ENCODE measurements at regions not wholly inside any gene's neighbourhood (a gene's known extent, or its start where the extent isn't known, plus 50 kb on each side); places are given as distances from the start of the nearest gene placed in this dataset.

DNA sequence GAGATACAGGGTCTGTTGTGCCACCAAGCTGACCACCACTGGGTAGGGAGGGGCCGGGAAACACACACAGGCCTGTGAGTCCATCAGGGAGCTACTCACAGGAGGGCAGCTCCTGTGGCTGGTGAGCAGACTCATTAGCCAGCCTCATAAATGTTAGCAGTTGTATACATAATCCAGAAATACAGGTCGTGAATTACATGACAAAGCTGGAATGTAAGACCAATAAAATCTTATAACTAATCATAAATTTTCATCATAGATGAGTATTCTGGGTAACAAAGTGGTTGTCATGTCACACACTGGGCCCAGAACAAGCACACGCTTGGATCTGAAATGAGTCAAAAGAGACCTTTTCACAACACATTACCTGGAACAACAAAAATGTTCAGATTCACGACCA, 642.6 kb upstream of the AUTS2 start:
- Histone ChIP-seq H3K4me3 (replicated peaks in 1 of 4; ENCODE audit: control extremely low read depth in 1 of 4, insufficient read depth in 1 of 4, low read depth in 3 of 4, low read length in 4 of 4) (no peak overlapping the region), H3K4me2 (ENCODE audit: extremely low read depth, insufficient read depth, low read length) (no peak overlapping the region), H3K27ac (ENCODE audit: insufficient read depth, low read length) (no peak overlapping the region), H3K9me3 (ENCODE audit: control insufficient read depth, insufficient read depth, low read depth, low read length) (no peaks in the 10 kb centered on the region), H3K36me3 (ENCODE audit: control insufficient read depth, insufficient read depth, low read length) (no peaks in the 10 kb centered on the region), H2AFZ (ENCODE audit: low read length) (no peak overlapping the region), H4K20me1 (ENCODE audit: control insufficient read depth, extremely low read depth, insufficient read depth, low read length) (no peaks in the 10 kb centered on the region), H3K27me3 (ENCODE audit: control insufficient read depth, insufficient read depth, low read length) (no peaks in the 10 kb centered on the region), H3K9ac (ENCODE audit: insufficient read depth, low read length) (no peak overlapping the region), H3K4me1 (ENCODE audit: control insufficient read depth, extremely low read depth, insufficient read depth, low read length) (no peaks in the 10 kb centered on the region), H3K79me2 (ENCODE audit: control insufficient read depth, insufficient read depth, low read length) (no peaks in the 10 kb centered on the region)
- no peak for DNase-seq (ENCODE audit: low read depth in 2 of 2)
- TF ChIP-seq EZH2 (IDR thresholded peaks at IDR 0.05; ENCODE audit: low read length, missing control alignments) = no peak
- TF ChIP-seq, protein P1, sequence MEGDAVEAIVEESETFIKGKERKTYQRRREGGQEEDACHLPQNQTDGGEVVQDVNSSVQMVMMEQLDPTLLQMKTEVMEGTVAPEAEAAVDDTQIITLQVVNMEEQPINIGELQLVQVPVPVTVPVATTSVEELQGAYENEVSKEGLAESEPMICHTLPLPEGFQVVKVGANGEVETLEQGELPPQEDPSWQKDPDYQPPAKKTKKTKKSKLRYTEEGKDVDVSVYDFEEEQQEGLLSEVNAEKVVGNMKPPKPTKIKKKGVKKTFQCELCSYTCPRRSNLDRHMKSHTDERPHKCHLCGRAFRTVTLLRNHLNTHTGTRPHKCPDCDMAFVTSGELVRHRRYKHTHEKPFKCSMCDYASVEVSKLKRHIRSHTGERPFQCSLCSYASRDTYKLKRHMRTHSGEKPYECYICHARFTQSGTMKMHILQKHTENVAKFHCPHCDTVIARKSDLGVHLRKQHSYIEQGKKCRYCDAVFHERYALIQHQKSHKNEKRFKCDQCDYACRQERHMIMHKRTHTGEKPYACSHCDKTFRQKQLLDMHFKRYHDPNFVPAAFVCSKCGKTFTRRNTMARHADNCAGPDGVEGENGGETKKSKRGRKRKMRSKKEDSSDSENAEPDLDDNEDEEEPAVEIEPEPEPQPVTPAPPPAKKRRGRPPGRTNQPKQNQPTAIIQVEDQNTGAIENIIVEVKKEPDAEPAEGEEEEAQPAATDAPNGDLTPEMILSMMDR (conservative IDR thresholded peaks at IDR 0.05 in 1 of 2, IDR thresholded peaks at IDR 0.05 in 1 of 2; ENCODE audit: low read depth in 1 of 2, low read length in 2 of 2) = no peak

DNA sequence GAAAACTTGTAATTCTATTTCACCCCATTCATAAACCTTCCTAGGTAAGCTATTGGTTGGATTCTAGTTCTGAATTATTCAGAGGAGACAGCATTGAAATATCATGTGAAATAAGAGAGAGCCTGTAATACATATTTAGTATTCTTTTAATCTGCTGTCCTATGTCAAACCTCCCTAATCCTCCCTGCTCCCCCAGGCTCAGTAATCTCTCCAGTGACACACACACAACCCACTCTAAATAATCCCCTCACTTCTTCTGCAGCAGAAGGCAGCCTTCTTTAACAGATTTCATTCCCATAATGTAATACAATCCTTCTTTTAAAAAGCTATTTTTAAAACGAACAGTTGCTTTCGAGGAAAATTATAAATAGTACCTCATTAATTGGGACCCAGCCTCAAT, 639.7 kb upstream of the AUTS2 start:
- Histone ChIP-seq H3K4me3 (replicated peaks in 1 of 4; ENCODE audit: control extremely low read depth in 1 of 4, insufficient read depth in 1 of 4, low read depth in 3 of 4, low read length in 4 of 4) (no peak overlapping the region), H3K4me2 (ENCODE audit: extremely low read depth, insufficient read depth, low read length) (no peak overlapping the region), H3K27me3 (ENCODE audit: control insufficient read depth, insufficient read depth, low read length) (no peaks in the 10 kb centered on the region), H2AFZ (ENCODE audit: low read length) (no peak overlapping the region), H3K27ac (ENCODE audit: insufficient read depth, low read length) (no peak overlapping the region), H3K9ac (ENCODE audit: insufficient read depth, low read length) (no peak overlapping the region), H3K4me1 (ENCODE audit: control insufficient read depth, extremely low read depth, insufficient read depth, low read length) (no peaks in the 10 kb centered on the region), H3K9me3 (ENCODE audit: control insufficient read depth, insufficient read depth, low read depth, low read length) (no peaks in the 10 kb centered on the region), H3K36me3 (ENCODE audit: control insufficient read depth, insufficient read depth, low read length) (no peaks in the 10 kb centered on the region), H4K20me1 (ENCODE audit: control insufficient read depth, extremely low read depth, insufficient read depth, low read length) (no peaks in the 10 kb centered on the region), H3K79me2 (ENCODE audit: control insufficient read depth, insufficient read depth, low read length) (no peaks in the 10 kb centered on the region)
- DNase-seq (ENCODE audit: low read depth in 2 of 2) = no peak
- TF ChIP-seq, protein P1 (conservative IDR thresholded peaks at IDR 0.05 in 1 of 2, IDR thresholded peaks at IDR 0.05 in 1 of 2; ENCODE audit: low read depth in 1 of 2, low read length in 2 of 2) = no peak
- TF ChIP-seq EZH2 (IDR thresholded peaks at IDR 0.05; ENCODE audit: low read length, missing control alignments) = no peak

DNA sequence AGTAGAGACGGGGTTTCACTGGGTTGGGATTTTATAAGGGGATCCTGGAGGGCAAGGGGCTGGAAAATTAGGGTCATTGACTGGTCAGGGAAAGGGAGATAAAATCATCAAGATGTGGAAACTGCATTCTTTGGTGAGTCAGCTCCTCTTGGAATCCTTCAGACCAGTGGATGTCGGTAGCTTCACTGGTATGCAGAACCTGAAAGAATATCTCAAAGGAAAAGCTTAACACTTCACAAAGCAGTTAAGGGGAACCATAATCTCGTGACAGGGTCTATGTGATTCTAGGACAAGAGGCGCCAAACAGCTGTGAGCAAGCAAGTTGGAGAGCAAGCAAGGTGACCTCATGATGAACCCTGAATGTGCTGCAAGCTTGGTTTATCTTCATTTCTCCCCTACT, 634.7 kb upstream of the AUTS2 start:
- peak in 1 of 2 donors; percentile 98 for DNase-seq (ENCODE audit: low read depth in 2 of 2)

More for the DNA sequence above, 634.7 kb upstream of the AUTS2 start:
- no peaks in the 10 kb centered on the region for H3K27me3 ChIP-seq (ENCODE audit: control insufficient read depth, insufficient read depth, low read length)
- no peaks in the 10 kb centered on the region for H3K9me3 ChIP-seq (ENCODE audit: control insufficient read depth, insufficient read depth, low read depth, low read length)
- H2AFZ ChIP-seq (ENCODE audit: low read length) = no peak overlapping the region
- no peak overlapping the region for H3K27ac ChIP-seq (ENCODE audit: insufficient read depth, low read length)
- H3K4me2 ChIP-seq (ENCODE audit: extremely low read depth, insufficient read depth, low read length) = no peak overlapping the region
- no peak overlapping the region for H3K4me3 ChIP-seq (replicated peaks in 1 of 4; ENCODE audit: control extremely low read depth in 1 of 4, insufficient read depth in 1 of 4, low read depth in 3 of 4, low read length in 4 of 4)
- TF ChIP-seq, protein P1 (conservative IDR thresholded peaks at IDR 0.05 in 1 of 2, IDR thresholded peaks at IDR 0.05 in 1 of 2; ENCODE audit: low read depth in 1 of 2, low read length in 2 of 2) = no peak
- TF ChIP-seq EZH2 (IDR thresholded peaks at IDR 0.05; ENCODE audit: low read length, missing control alignments) = no peak
- no peak overlapping the region for H3K9ac ChIP-seq (ENCODE audit: insufficient read depth, low read length)
- no peaks in the 10 kb centered on the region for H4K20me1 ChIP-seq (ENCODE audit: control insufficient read depth, extremely low read depth, insufficient read depth, low read length)
- no peaks in the 10 kb centered on the region for H3K4me1 ChIP-seq (ENCODE audit: control insufficient read depth, extremely low read depth, insufficient read depth, low read length)
- no peaks in the 10 kb centered on the region for H3K79me2 ChIP-seq (ENCODE audit: control insufficient read depth, insufficient read depth, low read length)
- no peaks in the 10 kb centered on the region for H3K36me3 ChIP-seq (ENCODE audit: control insufficient read depth, insufficient read depth, low read length)

All from fibroblast of lung (primary cell).